HG02678 (cell line): ENCODE measurements at regions not wholly inside any gene's neighbourhood (a gene's known extent, or its start where the extent isn't known, plus 50 kb on each side); places are given as distances from the start of the nearest gene placed in this dataset.

Experiments used
- ATAC-seq: cut with Tn5 transposase; IDR thresholded peaks from one replicate; pipeline ENCODE4 v1.9.1; 2021; ENCODE audit warnings: mild to moderate bottlenecking, moderate library complexity; ENCODE audit not compliant: unreplicated experiment

DNA sequence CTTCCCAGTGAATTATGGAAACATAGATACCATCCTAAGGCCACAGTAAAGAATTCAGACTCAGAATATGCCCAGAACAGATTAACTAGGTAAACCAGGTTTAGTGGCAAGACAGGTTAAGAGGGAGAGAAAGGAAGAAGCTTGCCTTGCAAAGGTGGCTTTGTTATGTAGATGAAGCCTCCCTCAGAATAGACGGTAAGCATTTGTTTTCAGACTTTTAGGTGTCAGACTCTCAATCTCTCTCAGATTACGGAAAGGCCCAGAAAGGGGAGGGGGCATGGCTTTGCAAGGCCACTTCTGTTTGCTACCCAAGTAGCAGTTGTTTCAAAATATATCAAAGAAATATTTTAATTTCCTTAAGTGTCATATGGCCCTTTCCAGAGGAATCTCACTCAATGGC is 457.1 kb upstream of the BOD1L1 start:
- ATAC-seq, result no peak

GRCh38 chr4:14087459-14087858 is 459.9 kb upstream of the BOD1L1 start:
- ATAC-seq, result peak; percentile 84

DNA sequence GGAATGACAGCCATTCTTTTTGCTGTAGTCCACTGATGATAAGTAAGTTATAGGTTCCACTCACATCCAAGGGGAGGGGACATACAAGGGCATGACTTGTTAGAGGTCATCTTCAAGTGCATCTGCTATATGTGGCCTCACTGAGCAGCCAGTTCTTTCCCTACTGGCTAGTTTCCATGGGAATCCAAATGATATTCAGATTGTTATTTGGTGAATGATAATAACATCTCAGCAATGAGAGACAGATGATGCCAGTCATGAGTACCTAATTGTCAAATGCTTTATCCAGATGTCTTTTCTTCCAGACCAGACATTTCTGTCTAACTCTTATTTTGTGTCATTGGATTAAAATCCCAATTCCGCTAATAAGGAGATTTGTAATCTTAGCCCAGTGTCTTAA is 460.4 kb upstream of the BOD1L1 start:
- ATAC-seq, result no peak

- no peak for ATAC-seq
Measured at GRCh38 chr4:14091531-14091930, 464.0 kb upstream of the BOD1L1 start.

GRCh38 chr4:14091966-14092365 is 464.4 kb upstream of the BOD1L1 start:
- no peak for ATAC-seq

DNA sequence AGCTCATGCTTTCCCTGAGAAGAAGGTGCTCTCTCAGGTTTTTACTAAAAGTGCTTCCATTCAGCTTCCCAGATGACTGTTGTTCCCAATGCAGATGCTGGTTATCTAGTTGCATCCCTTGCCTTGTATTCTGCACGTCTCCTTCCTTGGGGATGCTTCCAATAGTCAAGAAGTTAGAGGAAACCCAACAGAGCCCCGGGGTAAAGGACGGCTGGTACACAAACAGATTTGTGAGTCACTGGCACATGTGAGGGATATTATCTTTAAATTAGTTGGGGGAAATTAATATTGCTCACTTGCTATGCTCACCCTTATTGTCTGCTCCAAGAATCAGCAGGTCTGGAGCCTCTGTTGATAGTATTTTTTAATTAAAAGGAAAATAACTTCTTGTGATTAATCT is 465.2 kb upstream of the BOD1L1 start:
- ATAC-seq, result no peak

- ATAC-seq, result no peak
Measured at GRCh38 chr4:14095831-14096230, 468.3 kb upstream of the BOD1L1 start.

DNA sequence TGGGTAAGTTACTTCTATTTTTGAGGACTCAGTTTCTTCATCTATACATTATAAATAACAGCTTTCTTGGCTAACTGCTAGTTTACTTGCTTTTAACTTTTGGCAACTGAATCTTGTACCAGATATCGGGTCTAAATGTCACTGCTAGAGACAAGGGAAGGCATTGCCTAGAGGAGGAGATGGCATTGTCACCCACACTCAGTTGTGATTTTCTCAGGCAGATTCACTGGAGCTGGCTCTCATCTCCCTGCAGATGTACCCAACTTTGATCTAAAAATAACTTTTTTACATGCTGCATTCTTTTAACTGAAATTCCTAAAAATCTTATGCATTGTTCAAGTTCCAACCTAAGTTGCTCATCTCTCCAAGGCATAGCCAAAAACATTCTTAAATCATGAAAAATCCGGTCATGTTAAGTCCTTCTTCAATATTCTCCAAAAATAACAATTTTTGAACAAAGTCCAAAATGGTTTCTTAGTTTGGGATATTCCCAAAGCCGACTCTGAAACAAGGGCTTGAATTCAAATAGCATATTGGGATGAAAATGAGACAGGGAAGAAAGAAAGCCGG is 469.0 kb upstream of the BOD1L1 start:
- no peak for ATAC-seq

GRCh38 chr4:14100349-14100748 is 472.8 kb upstream of the BOD1L1 start:
- no peak for ATAC-seq

DNA sequence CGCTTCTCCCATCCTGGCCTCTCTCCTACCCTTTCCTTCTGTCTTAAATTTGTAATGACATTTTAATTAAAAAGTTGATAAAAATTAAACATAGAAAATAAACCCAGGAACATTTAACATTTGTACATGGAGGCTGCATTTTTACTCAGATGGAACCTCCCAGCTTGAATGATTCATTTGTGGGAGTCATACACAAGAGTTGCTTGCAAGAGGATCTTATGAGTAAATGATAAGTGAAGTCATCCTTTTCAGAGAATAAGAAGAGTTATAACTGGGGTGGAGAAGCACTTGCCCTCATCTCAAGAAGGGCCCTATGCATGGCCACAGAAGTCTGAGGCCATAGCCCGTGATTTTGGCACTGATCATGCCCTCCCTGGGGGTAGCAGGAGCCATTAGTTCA is 482.9 kb upstream of the BOD1L1 start:
- no peak for ATAC-seq

DNA sequence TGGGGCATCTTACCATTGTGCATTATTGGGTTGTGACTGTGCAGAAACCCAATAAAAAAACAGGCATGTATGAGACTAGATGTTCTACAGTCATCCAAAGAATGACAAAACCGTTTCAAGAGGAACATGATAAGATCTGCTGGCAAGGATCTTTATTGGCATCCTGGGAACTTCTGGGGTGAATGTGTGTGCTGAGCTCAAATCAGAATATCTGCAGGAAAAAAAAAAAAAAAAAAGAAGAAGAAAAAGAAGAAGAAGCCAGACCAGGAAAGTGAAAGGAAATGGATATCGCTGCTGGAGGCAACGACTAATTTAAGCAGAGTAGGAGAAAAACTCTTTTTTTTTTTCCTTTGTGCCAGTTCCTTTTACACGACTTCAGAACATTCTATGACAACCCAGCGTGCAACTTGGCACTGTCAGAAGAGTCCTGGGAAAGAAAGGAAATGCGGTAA is 484.2 kb upstream of the BOD1L1 start:
- no peak for ATAC-seq

- no peak for ATAC-seq
Measured at GRCh38 chr4:14115106-14115505, 487.6 kb upstream of the BOD1L1 start.

DNA sequence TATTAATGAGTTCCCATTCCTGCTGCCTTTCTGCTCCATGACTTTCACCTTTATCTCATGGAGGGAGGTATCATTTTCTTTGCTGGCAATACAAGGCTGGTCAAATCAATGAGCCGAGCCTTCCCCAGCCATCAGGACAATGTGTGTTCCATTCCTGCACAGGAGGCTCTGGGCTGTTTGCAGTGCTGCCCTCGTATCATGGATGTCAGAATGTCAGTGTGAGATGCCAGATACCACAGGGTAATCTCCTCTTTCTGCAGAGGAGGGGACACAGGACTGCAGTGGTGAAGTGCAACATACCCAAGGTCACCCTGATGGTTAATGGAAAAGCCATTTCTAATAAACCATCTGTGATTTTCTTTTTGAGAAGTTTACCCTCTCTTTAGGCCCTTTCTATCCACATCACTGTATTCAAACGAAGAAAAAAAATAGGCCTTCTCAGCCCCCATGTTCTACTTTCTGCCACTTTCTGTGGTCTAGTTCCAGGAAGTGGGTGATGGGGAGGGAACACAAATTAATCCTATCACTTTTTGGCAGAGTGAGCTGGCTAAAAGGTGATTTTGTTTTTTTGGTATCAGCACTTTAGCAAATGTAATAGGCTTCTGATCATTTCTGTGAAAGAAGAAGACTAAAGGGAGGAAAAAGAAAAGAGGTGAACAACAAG is 490.2 kb upstream of the BOD1L1 start:
- ATAC-seq, result peak; percentile 60

DNA sequence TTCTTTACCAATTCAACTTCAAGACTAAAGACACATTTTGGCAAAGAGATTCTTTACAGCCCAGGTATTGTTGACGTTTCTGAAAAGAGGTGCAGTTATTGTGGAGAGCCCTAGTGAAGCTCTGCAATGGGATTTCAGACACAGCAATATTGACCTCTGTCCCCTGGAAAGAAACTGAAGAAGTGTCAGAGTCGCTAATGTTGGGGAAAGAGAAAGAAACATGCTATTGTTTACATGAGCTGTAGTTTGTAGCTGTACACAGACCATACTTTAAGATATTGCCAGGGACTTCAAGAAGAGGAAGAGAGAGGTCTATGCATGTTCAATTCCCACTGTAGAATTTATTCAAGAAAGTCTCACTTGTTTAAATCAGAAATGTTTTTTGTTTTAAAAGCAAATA is 497.3 kb upstream of the BOD1L1 start:
- no peak for ATAC-seq

DNA sequence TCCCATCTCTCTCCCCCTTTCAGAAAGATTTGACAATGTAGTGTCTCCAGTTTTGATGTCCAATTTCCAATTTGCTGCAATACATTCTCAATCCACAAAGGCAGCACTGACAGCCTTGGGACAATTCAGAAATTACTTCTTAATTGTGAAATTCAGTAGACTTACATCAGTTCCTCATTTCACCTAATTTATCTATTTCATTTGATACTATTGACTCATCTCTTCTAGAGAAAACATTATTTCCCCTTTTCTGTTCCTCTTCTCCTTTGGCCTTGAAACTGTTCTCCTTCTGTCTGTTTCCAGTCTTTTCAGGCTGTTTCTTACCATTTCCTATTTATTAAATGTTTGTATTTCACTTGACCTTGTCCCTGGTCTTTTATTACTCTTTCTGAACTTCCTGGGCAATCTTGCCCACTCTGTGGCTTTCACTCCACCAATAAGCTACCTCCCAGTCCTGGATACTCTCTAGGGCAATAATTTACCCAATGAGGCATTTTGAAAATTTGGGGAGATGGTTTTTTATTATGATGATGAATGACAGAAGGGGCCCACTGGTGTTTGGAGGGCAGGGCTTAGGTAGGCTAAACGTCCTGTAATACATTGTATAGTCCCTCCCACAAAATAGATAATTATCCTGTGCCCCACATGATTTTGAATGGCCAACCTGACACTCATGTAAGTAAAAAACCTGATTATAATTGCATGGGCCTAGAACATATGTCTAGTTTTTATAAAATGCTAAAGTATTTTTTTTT is 498.0 kb upstream of the BOD1L1 start:
- ATAC-seq, result peak; percentile 91

GRCh38 chr4:14130551-14130950 is 503.0 kb upstream of the BOD1L1 start:
- no peak for ATAC-seq

DNA sequence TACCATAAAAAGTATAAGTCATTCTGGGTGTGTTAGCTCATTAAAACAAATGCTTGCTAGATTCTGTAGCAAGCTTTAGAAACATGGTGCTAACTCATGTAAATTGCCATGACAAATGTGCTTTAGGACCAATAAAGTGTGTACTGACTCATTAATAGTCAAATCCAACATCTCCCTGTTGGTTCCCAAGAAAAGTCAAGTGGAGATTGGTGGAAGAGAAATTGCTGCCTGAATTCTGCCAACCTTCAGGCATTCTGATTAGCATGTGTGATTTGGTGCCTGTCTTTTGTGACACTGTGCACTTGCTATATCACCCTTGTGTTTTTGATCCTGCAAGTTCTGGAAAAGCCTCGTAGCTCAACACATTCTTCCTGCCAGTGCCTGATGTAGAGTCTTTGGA is 503.8 kb upstream of the BOD1L1 start:
- no peak for ATAC-seq

GRCh38 chr4:14132301-14132700 is 504.8 kb upstream of the BOD1L1 start:
- no peak for ATAC-seq

- no peak for ATAC-seq
Measured at GRCh38 chr4:14138106-14138505, 510.6 kb upstream of the BOD1L1 start.

- no peak for ATAC-seq
Measured at GRCh38 chr4:14143892-14144291, 516.4 kb upstream of the BOD1L1 start.

GRCh38 chr4:14149176-14150053 is 521.9 kb upstream of the BOD1L1 start:
- no peak for ATAC-seq
